SIG-M5 treated with dmso at 0.1 percent for 504 hours (cell line): ENCODE measurements at regions not wholly inside any gene's neighbourhood (a gene's known extent, or its start where the extent isn't known, plus 50 kb on each side); places are given as distances from the start of the nearest gene placed in this dataset.

Experiments
- DNase-seq: peaks from one replicate; lab custom pipeline; 2025; ENCODE audit not compliant: unreplicated experiment; lab: John Stamatoyannopoulos, UW

DNA sequence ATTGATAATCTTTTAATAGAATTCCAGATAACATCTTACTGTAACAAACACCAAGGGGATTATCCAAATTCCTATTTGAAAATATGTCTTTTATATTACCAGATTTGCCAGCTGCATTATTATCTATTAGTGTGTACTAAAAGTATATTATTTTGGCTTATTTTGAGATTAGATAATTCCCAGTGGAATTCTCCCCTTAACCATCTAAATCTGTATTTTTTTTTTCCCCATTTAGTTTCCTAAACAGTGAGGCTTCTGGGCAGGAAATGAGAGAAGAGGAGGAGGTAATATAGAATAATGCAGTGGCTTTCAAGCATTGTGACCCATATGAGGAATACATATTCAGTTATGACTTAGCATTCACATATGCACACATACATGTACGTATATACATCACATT is 53.5 kb upstream of the ABL1 start:
- no peak for DNase-seq

DNA sequence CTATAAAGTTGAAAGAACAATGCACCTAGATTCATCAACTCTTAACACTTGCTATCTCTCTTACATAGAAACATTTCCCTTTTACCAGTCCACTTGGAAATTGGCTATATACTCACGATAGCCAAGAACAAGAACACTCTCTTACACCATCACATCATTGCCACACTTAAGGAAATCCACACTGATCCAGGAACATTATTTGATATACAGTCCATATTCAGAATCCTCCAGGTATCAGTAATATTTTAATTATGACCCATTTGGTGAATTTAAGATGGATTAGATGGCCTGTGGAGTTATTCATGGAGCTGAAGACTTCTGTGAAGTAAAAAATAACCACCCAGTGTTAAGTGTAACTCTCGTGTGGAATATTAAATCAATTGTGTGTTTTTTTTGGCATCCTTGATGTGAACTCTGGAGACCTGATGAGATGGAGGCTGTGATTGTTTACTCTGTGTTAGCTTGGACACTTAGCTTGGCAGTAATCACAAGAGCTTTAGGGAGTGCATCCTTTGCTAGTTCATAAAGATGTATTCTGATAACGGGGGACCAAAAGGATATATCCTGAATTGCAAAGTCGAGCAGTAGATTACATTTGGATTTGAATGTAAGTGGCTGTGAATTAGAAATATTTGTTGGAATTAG is 52.0 kb upstream of the ABL1 start:
- DNase-seq: no peak

DNA sequence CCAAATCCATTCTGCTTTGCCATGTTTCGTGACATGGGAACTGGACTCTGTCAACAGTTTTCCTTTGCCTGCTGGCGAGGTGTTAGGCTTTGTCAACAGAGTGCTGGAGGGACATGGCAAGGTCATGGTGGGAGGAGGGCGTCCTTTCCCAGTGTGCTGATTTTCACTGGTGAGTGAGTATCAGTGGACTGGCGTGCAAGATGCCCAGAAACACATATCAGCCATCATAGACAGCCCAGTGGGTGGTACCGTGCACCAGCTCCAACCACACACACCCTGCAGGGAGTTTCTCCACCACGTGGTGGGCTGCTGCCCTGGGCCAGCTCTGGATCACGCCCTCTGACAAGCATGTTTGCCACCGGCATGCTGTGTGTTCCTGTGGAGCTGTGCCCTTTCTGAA is 50.0 kb upstream of the ABL1 start:
- DNase-seq: no peak
